Osteoblast (primary cell): ENCODE measurements at regions not wholly inside any gene's neighbourhood (a gene's known extent, or its start where the extent isn't known, plus 50 kb on each side); places are given as distances from the start of the nearest gene placed in this dataset.

Experiments
- DNase-seq: peaks from one replicate; pipeline ENCODE4 v3.0.0; 2011; ENCODE audit warnings: low spot score, mixed read lengths; ENCODE audit not compliant: insufficient read length; ENCODE audit errors: missing footprints
- H2AFZ ChIP-seq: 2 replicates; pipeline ENCODE4 v1.6.0; 2011; ENCODE audit warnings: mild to moderate bottlenecking, low read length
- H3K27ac ChIP-seq: 2 replicates; pipeline ENCODE4 v1.5.1; 2011; ENCODE audit warnings: mild to moderate bottlenecking, low read depth, low read length, moderate library complexity
- H3K27me3 ChIP-seq: 2 replicates; pipeline ENCODE4 v1.6.0; 2012; ENCODE audit warnings: mild to moderate bottlenecking, control low read depth, inconsistent platforms, low read length, moderate library complexity; ENCODE audit not compliant: insufficient read depth
- H3K36me3 ChIP-seq: 2 replicates; pipeline ENCODE4 v1.5.1; 2011; ENCODE audit warnings: mild to moderate bottlenecking, low read length, control low read depth, moderate library complexity; ENCODE audit not compliant: insufficient read depth
- H3K4me1 ChIP-seq: 2 replicates; pipeline ENCODE4 v1.5.1; 2011; ENCODE audit warnings: mild to moderate bottlenecking, low read length, control low read depth, moderate library complexity; ENCODE audit not compliant: insufficient read depth
- H3K4me2 ChIP-seq: 2 replicates; pipeline ENCODE4 v1.6.0; 2011; ENCODE audit warnings: mild to moderate bottlenecking, low read length; ENCODE audit not compliant: insufficient read depth
- H3K4me3 ChIP-seq: fragments of 200-600 bp; sonication (generic); 3 replicates; pipeline ENCODE4 v1.5.1; 2012; ENCODE audit warnings: mild to moderate bottlenecking, low read length, inconsistent platforms; ENCODE audit not compliant: insufficient read depth
- H3K79me2 ChIP-seq: 2 replicates; pipeline ENCODE4 v1.6.0; 2012; ENCODE audit warnings: mild to moderate bottlenecking, low read length, control low read depth, inconsistent platforms; ENCODE audit not compliant: insufficient read depth
- H3K9me3 ChIP-seq: 2 replicates; pipeline ENCODE4 v1.5.1; 2011; ENCODE audit warnings: low read depth, low read length, control low read depth
- H4K20me1 ChIP-seq: 2 replicates; pipeline ENCODE4 v1.6.0; 2012; ENCODE audit warnings: mild to moderate bottlenecking, low read length, control low read depth; ENCODE audit not compliant: insufficient read depth
- CTCF ChIP-seq: IDR thresholded peaks from 2 replicates; pipeline ENCODE4 v1.5.1; 2011; ENCODE audit warnings: mild to moderate bottlenecking, low read depth, low read length, moderate library complexity; ENCODE audit errors: extremely low read depth

DNA sequence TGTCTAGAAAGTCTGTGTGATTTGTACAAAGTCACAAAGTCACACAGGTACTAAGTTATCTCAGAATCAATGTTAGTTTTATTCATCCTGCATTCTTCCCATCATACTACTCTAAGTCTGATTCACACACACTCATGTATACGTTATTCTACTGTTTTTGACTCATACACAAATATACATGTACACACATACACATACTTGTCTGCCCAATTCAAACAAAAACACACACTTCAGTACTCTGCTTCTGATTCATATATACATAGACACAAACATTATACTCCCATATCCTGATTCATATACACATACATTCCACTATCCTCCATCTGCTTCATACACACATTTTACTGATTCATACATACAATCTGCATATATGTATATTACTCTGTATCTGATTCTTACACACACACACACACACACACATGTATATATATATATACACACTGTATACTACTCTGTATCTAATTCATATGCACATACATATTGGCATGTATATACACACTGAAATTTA, 69.3 kb downstream of the KLF12 start:
- H3K4me3 ChIP-seq = no peak overlapping the region

GRCh38 chr13:74063533-74064100, 70.6 kb downstream of the KLF12 start:
- no peak for DNase-seq
- peaks cover 9% of the 10 kb centered on the region for H4K20me1 ChIP-seq
- peak overlapping the region; percentile 51 for H3K4me3 ChIP-seq
- peaks cover 44% of the 10 kb centered on the region for H3K4me1 ChIP-seq
- H3K27me3 ChIP-seq = no peaks in the 10 kb centered on the region
- H3K9me3 ChIP-seq = no peaks in the 10 kb centered on the region
- TF ChIP-seq CTCF = no peak
- peak overlapping the region; percentile 81 for H3K27ac ChIP-seq
- H2AFZ ChIP-seq = no peak overlapping the region
- H3K4me2 ChIP-seq = peak overlapping the region; percentile 78
- H3K36me3 ChIP-seq = peaks cover 3% of the 10 kb centered on the region
- peaks cover 100% of the 10 kb centered on the region for H3K79me2 ChIP-seq

More for the DNA sequence above, 69.3 kb downstream of the KLF12 start:
- Histone ChIP-seq H3K79me2 (peaks cover 100% of the 10 kb centered on the region), H3K4me1 (peaks cover 44% of the 10 kb centered on the region), H3K4me2 (no peak overlapping the region), H4K20me1 (peaks cover 13% of the 10 kb centered on the region), H3K36me3 (peaks cover 3% of the 10 kb centered on the region), H2AFZ (no peak overlapping the region), H3K27me3 (no peaks in the 10 kb centered on the region), H3K9me3 (no peaks in the 10 kb centered on the region), H3K27ac (peak overlapping the region; percentile 81)
- no peak for TF ChIP-seq CTCF
- peak; percentile 48 for DNase-seq

DNA sequence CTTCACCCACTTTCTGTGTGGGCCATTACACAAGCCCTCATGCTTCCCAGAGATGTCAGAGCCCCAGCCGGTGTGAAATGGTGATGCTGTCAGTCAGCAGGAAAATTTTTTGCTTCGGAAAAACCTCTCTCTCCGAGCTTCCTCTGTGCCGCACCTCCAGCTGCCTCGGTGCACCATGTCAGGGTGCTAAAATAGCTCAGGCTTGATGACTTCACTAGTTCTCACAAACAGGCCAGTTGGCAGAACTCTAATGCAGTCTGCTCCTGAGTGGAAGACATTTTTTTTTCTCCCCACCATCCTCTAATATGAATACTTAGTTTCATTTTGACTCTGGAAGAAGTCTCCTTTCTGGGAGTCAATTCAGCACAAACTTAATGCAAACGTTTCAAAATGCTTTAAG, 71.3 kb downstream of the KLF12 start:
- Histone ChIP-seq H3K36me3 (peaks cover 3% of the 10 kb centered on the region), H3K4me2 (peak overlapping the region; percentile 78), H3K27ac (peak overlapping the region; percentile 81), H3K27me3 (no peaks in the 10 kb centered on the region), H3K79me2 (peaks cover 97% of the 10 kb centered on the region), H3K4me1 (peaks cover 44% of the 10 kb centered on the region), H4K20me1 (peaks cover 9% of the 10 kb centered on the region), H2AFZ (peak overlapping the region; percentile 5), H3K9me3 (no peaks in the 10 kb centered on the region), H3K4me3 (peak overlapping the region; percentile 51)
- peak; percentile 82 for DNase-seq
- no peak for TF ChIP-seq CTCF

DNA sequence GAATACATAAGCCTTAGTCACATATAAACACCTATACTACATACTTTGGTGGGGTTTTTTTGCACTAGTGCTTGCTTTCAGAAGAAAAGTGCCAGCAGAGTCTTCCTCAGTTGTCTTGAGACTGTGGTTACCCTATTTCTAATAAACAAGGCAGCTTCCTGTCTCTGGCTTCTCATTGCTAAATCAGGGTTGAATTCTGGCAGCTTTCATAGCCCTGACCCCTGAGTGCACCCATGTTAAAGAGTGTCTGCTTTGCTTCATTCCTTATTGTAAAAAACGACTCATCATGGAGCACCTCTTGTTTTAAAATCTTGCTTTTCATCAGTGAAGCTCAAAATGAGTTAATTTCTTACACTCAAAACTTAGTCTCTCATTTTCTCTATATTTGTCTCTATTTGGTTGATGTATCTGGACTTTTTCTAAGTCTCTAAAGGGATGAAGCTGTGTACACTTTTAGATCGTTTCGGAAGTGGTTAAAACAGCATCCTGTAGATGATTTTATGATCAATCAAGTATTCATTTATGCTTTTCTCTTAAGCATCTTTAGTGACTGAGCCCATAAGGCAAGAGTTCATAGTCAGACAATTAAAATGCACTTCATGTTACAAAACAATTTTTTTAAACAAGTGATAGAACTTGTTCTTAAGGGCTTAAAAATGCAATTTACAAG, 72.1 kb downstream of the KLF12 start:
- H3K79me2 ChIP-seq = peaks cover 97% of the 10 kb centered on the region
- no peak for TF ChIP-seq CTCF
- peaks cover 47% of the 10 kb centered on the region for H3K4me1 ChIP-seq
- H3K4me3 ChIP-seq = no peak overlapping the region
- peaks cover 12% of the 10 kb centered on the region for H4K20me1 ChIP-seq
- no peaks in the 10 kb centered on the region for H3K27me3 ChIP-seq
- H3K4me2 ChIP-seq = peak overlapping the region; percentile 78
- peak; percentile 23 for DNase-seq
- H2AFZ ChIP-seq = no peak overlapping the region
- H3K9me3 ChIP-seq = no peaks in the 10 kb centered on the region
- peaks cover 3% of the 10 kb centered on the region for H3K36me3 ChIP-seq
- peak overlapping the region; percentile 81 for H3K27ac ChIP-seq
